OCI-LY1 (cell line): ENCODE measurements at regions not wholly inside any gene's neighbourhood (a gene's known extent, or its start where the extent isn't known, plus 50 kb on each side); places are given as distances from the start of the nearest gene placed in this dataset.

Experiments
- H2AFZ ChIP-seq: fragments of 200-600 bp; sonication (generic), shearing (Covaris generic); 2 replicates; pipeline ENCODE4 v1.6.0; 2014; ENCODE audit warnings: antibody characterized with exemption, mild to moderate bottlenecking, low read length
- H3F3A ChIP-seq: fragments of 200-600 bp; sonication (generic), shearing (Covaris generic); 2 replicates; pipeline ENCODE4 v1.6.0; 2014; ENCODE audit warnings: mild to moderate bottlenecking, antibody characterized with exemption, low read length, moderate library complexity; ENCODE audit not compliant: insufficient read depth
- H3K27ac ChIP-seq: fragments of 200-600 bp; sonication (generic); 2 replicates; pipeline ENCODE4 v1.5.1; 2014; ENCODE audit warnings: low read length, mixed run types, mild to moderate bottlenecking, low read depth; ENCODE audit not compliant: poor library complexity, severe bottlenecking
- H3K27me3 ChIP-seq: fragments of 200-600 bp; sonication (generic); 2 replicates; pipeline ENCODE4 v1.6.0; 2014; ENCODE audit warnings: antibody characterized with exemption, mild to moderate bottlenecking, low read length, moderate library complexity; ENCODE audit not compliant: insufficient read depth
- H3K36me3 ChIP-seq: fragments of 200-600 bp; sonication (generic); 2 replicates; pipeline ENCODE4 v1.6.1; 2014; ENCODE audit warnings: mild to moderate bottlenecking, antibody characterized with exemption, low read length, moderate library complexity, mixed read lengths; ENCODE audit not compliant: insufficient read depth
- H3K4me1 ChIP-seq: fragments of 200-600 bp; sonication (generic); 2 replicates; pipeline ENCODE4 v1.5.1; 2014; ENCODE audit warnings: mild to moderate bottlenecking, low read length, moderate library complexity; ENCODE audit not compliant: insufficient read depth, severe bottlenecking
- H3K4me2 ChIP-seq: fragments of 200-600 bp; sonication (generic), shearing (Covaris generic); 2 replicates; pipeline ENCODE4 v1.6.1; 2014; ENCODE audit warnings: low read length
- H3K4me3 ChIP-seq: fragments of 200-600 bp; sonication (generic); 2 replicates; pipeline ENCODE4 v1.5.1; 2014; ENCODE audit warnings: low read length, low read depth, mild to moderate bottlenecking, mixed read lengths; ENCODE audit not compliant: poor library complexity, severe bottlenecking
- H3K79me2 ChIP-seq: fragments of 200-600 bp; shearing (Covaris generic); 2 replicates; pipeline ENCODE4 v1.6.1; 2016; ENCODE audit warnings: mixed run types, low read length, mixed read lengths; ENCODE audit not compliant: insufficient read depth
- H3K9ac ChIP-seq: fragments of 200-600 bp; sonication (generic), shearing (Covaris generic); 2 replicates; pipeline ENCODE4 v1.6.1; 2014; ENCODE audit warnings: mild to moderate bottlenecking, low read length, mixed read lengths
- H3K9me2 ChIP-seq: fragments of 200-600 bp; sonication (generic), shearing (Covaris generic); 2 replicates; pipeline ENCODE4 v1.6.1; 2014; ENCODE audit warnings: low read depth, mild to moderate bottlenecking, low read length, mixed read lengths
- H3K9me3 ChIP-seq: fragments of 200-600 bp; shearing (Covaris generic); 2 replicates; pipeline ENCODE4 v1.6.1; 2014; ENCODE audit warnings: low read length, mixed read lengths
- H4K20me1 ChIP-seq: fragments of 200-600 bp; sonication (generic), shearing (Covaris generic); 2 replicates; pipeline ENCODE4 v1.6.0; 2016; ENCODE audit warnings: mild to moderate bottlenecking, low read length; ENCODE audit not compliant: insufficient read depth
- CTCF ChIP-seq: fragments of 200-600 bp; sonication (generic), shearing (Covaris generic); IDR thresholded peaks from 2 replicates; pipeline ENCODE4 v1.5.1; 2017; ENCODE audit warnings: mild to moderate bottlenecking, antibody characterized with exemption, low read length, moderate library complexity, mixed read lengths
- EZH2 ChIP-seq: fragments of 200-600 bp; sonication (generic), shearing (Covaris generic); IDR thresholded peaks from 2 replicates; pipeline ENCODE4 v1.8.0; 2017; ENCODE audit warnings: borderline replicate concordance, mixed run types, mild to moderate bottlenecking, antibody characterized with exemption, low read length, moderate library complexity, mixed read lengths

- H3K4me3 ChIP-seq, result no peak overlapping the region
- no peaks in the 10 kb centered on the region for H3K79me2 ChIP-seq
- no peaks in the 10 kb centered on the region for H4K20me1 ChIP-seq
- H3F3A ChIP-seq, result no peaks in the 10 kb centered on the region
- H2AFZ ChIP-seq, result no peak overlapping the region
- no peaks in the 10 kb centered on the region for H3K9me3 ChIP-seq
- no peak overlapping the region for H3K9ac ChIP-seq
- H3K27me3 ChIP-seq, result 0 out of 2 replicates have a peak, but pooled peaks cover 3% of the 10 kb centered on the region
- no peak overlapping the region for H3K4me2 ChIP-seq
- H3K4me1 ChIP-seq, result no peaks in the 10 kb centered on the region
- no peak for TF ChIP-seq CTCF
- TF ChIP-seq EZH2, result no peak
- H3K27ac ChIP-seq, result no peak overlapping the region
- no peaks in the 10 kb centered on the region for H3K9me2 ChIP-seq
- H3K36me3 ChIP-seq, result no peaks in the 10 kb centered on the region
Measured at GRCh38 chr2:48127612-48128191, 186.8 kb upstream of the FOXN2 start.

- H3K4me2 ChIP-seq, result no peak overlapping the region
- no peak overlapping the region for H2AFZ ChIP-seq
- TF ChIP-seq EZH2 (no peak), CTCF (no peak)
- no peaks in the 10 kb centered on the region for H3K9me3 ChIP-seq
- 0 out of 2 replicates have a peak, but pooled peaks cover 3% of the 10 kb centered on the region for H3K27me3 ChIP-seq
- no peaks in the 10 kb centered on the region for H4K20me1 ChIP-seq
- no peaks in the 10 kb centered on the region for H3K79me2 ChIP-seq
- H3K36me3 ChIP-seq, result no peaks in the 10 kb centered on the region
- H3K9ac ChIP-seq, result no peak overlapping the region
- H3F3A ChIP-seq, result no peaks in the 10 kb centered on the region
- H3K9me2 ChIP-seq, result no peaks in the 10 kb centered on the region
- no peak overlapping the region for H3K27ac ChIP-seq
- no peak overlapping the region for H3K4me3 ChIP-seq
- H3K4me1 ChIP-seq, result no peaks in the 10 kb centered on the region
Measured at GRCh38 chr2:48129293-48129950, 185.1 kb upstream of the FOXN2 start.

GRCh38 chr2:48131539-48132270 is 182.8 kb upstream of the FOXN2 start:
- H3K79me2 ChIP-seq, result no peaks in the 10 kb centered on the region
- no peak overlapping the region for H3K27ac ChIP-seq
- H3K4me2 ChIP-seq, result no peak overlapping the region
- no peaks in the 10 kb centered on the region for H3K36me3 ChIP-seq
- no peak overlapping the region for H3K9ac ChIP-seq
- H4K20me1 ChIP-seq, result no peaks in the 10 kb centered on the region
- no peaks in the 10 kb centered on the region for H3F3A ChIP-seq
- no peaks in the 10 kb centered on the region for H3K4me1 ChIP-seq
- no peaks in the 10 kb centered on the region for H3K9me2 ChIP-seq
- peaks cover 3% of the 10 kb centered on the region; the same call in 1 of the 2 replicates for H3K27me3 ChIP-seq
- H3K4me3 ChIP-seq, result no peak overlapping the region
- no peak overlapping the region for H2AFZ ChIP-seq
- no peaks in the 10 kb centered on the region for H3K9me3 ChIP-seq
- TF ChIP-seq CTCF (no peak), EZH2 (no peak)
